H9 (cell line): ENCODE measurements at regions not wholly inside any gene's neighbourhood (a gene's known extent, or its start where the extent isn't known, plus 50 kb on each side); places are given as distances from the start of the nearest gene placed in this dataset.

Experiments
- DNase-seq: peaks from one replicate; pipeline ENCODE4 v3.0.0-alpha.2; 2017
- H2AFZ ChIP-seq: one replicate; pipeline ENCODE4 v1.6.1; 2013; ENCODE audit warnings: mild to moderate bottlenecking, low read length, control low read depth, moderate library complexity
- H2AK5ac ChIP-seq: 2 replicates; pipeline ENCODE4 v1.6.1; 2013; ENCODE audit warnings: low read length, control low read depth, mixed read lengths; ENCODE audit not compliant: insufficient read length
- H2BK120ac ChIP-seq: one replicate; pipeline ENCODE4 v1.6.1; 2013; ENCODE audit warnings: low read depth, mild to moderate bottlenecking, low read length, control low read depth, inconsistent platforms; ENCODE audit not compliant: poor library complexity, severe bottlenecking
- H2BK12ac ChIP-seq: 2 replicates; pipeline ENCODE4 v1.6.1; 2013; ENCODE audit warnings: low read length, control low read depth, mixed read lengths, low read depth; ENCODE audit not compliant: insufficient read length
- H2BK15ac ChIP-seq: 2 replicates; pipeline ENCODE4 v1.6.1; 2013; ENCODE audit warnings: low read depth, low read length, control low read depth
- H2BK20ac ChIP-seq: one replicate; pipeline ENCODE4 v1.6.1; 2013; ENCODE audit warnings: low read depth, mild to moderate bottlenecking, low read length, control low read depth, inconsistent platforms; ENCODE audit not compliant: poor library complexity, severe bottlenecking
- H2BK5ac ChIP-seq: 2 replicates; pipeline ENCODE4 v1.6.1; 2013; ENCODE audit warnings: low read length, control low read depth, mixed read lengths; ENCODE audit not compliant: insufficient read length
- H3K14ac ChIP-seq: 2 replicates; pipeline ENCODE4 v1.6.1; 2013; ENCODE audit warnings: low read length, control low read depth; ENCODE audit not compliant: insufficient read depth
- H3K18ac ChIP-seq: 2 replicates; pipeline ENCODE4 v1.6.1; 2013; ENCODE audit warnings: low read depth, mild to moderate bottlenecking, mixed read lengths, low read length, control low read depth; ENCODE audit not compliant: insufficient read length
- H3K23ac ChIP-seq: 2 replicates; pipeline ENCODE4 v1.6.1; 2013; ENCODE audit warnings: low read length, control low read depth, mixed read lengths, low read depth; ENCODE audit not compliant: insufficient read length
- H3K23me2 ChIP-seq: 2 replicates; pipeline ENCODE4 v1.6.1; 2013; ENCODE audit warnings: low read depth, mild to moderate bottlenecking, mixed read lengths, low read length, control low read depth; ENCODE audit not compliant: insufficient read length, poor library complexity, severe bottlenecking
- H3K27ac ChIP-seq: 2 replicates; pipeline ENCODE4 v1.5.1; 2013; ENCODE audit warnings: low read length, control low read depth, mixed read lengths, low read depth; ENCODE audit not compliant: insufficient read length
- H3K27me3 ChIP-seq: 2 replicates; pipeline ENCODE4 v1.6.1; 2013; ENCODE audit warnings: low read length, control low read depth, inconsistent platforms; ENCODE audit not compliant: insufficient read depth
- H3K4ac ChIP-seq: 2 replicates; pipeline ENCODE4 v1.6.1; 2013; ENCODE audit warnings: low read depth, mild to moderate bottlenecking, control low read depth, inconsistent platforms, low read length, moderate library complexity
- H3K4me1 ChIP-seq: 2 replicates; pipeline ENCODE4 v1.6.1; 2013; ENCODE audit warnings: low read length, control low read depth, inconsistent platforms; ENCODE audit not compliant: insufficient read depth
- H3K4me2 ChIP-seq: 2 replicates; pipeline ENCODE4 v1.6.1; 2013; ENCODE audit warnings: low read length, control low read depth, mixed read lengths; ENCODE audit not compliant: insufficient read length, insufficient read depth
- H3K56ac ChIP-seq: 2 replicates; pipeline ENCODE4 v1.6.1; 2013; ENCODE audit warnings: low read depth, mild to moderate bottlenecking, mixed read lengths, low read length, control low read depth; ENCODE audit not compliant: insufficient read length
- H3K79me1 ChIP-seq: 2 replicates; pipeline ENCODE4 v1.6.1; 2013; ENCODE audit warnings: low read depth, mild to moderate bottlenecking, moderate library complexity, low read length, control low read depth, inconsistent platforms; ENCODE audit not compliant: insufficient read depth, poor library complexity, severe bottlenecking
- H3K79me2 ChIP-seq: 2 replicates; pipeline ENCODE4 v1.6.1; 2013; ENCODE audit warnings: low read length, control low read depth, inconsistent platforms; ENCODE audit not compliant: insufficient read depth
- H3K9ac ChIP-seq: 2 replicates; pipeline ENCODE4 v1.6.1; 2013; ENCODE audit warnings: low read length, control low read depth, mixed read lengths; ENCODE audit not compliant: insufficient read length; ENCODE audit errors: extremely low read depth
- H3K9me3 ChIP-seq: one replicate; pipeline ENCODE4 v1.6.1; 2013; ENCODE audit warnings: low read depth, low read length, inconsistent platforms; ENCODE audit not compliant: control insufficient read depth
- H3T11ph ChIP-seq: one replicate; pipeline ENCODE4 v1.6.1; 2013; ENCODE audit warnings: mild to moderate bottlenecking, low read length, control low read depth, inconsistent platforms
- H4K20me1 ChIP-seq: one replicate; pipeline ENCODE4 v1.6.1; 2013; ENCODE audit not compliant: control insufficient read depth, insufficient read length, insufficient read depth
- H4K5ac ChIP-seq: 2 replicates; pipeline ENCODE4 v1.6.1; 2013; ENCODE audit warnings: low read depth, mild to moderate bottlenecking, mixed read lengths, low read length, control low read depth; ENCODE audit not compliant: insufficient read length
- H4K8ac ChIP-seq: replicated peaks from 2 replicates; pipeline ENCODE4 v1.6.1; 2013; ENCODE audit warnings: low read length, control low read depth, mixed read lengths, low read depth; ENCODE audit not compliant: insufficient read length
- H4K91ac ChIP-seq: 2 replicates; pipeline ENCODE4 v1.6.1; 2013; ENCODE audit warnings: low read depth, mild to moderate bottlenecking, moderate library complexity, mixed read lengths, low read length, control low read depth; ENCODE audit not compliant: insufficient read length
- H3K27ac Mint-ChIP-seq, 3 experiments: 2 replicates in 2 of 3; 3 replicates in 1 of 3; pipeline ENCODE4 v1.8.0; 2020 to 2021; ENCODE audit warnings: mixed read lengths in 3 of 3, mild to moderate bottlenecking in 1 of 3, moderate library complexity in 1 of 3
- H3K27me3 Mint-ChIP-seq: 2 replicates; pipeline ENCODE4 v1.8.0; 2021; ENCODE audit warnings: low read depth, mild to moderate bottlenecking, moderate library complexity, mixed read lengths
- H3K36me3 Mint-ChIP-seq, 3 experiments: 2 replicates in 2 of 3; 3 replicates in 1 of 3; pipeline ENCODE4 v1.8.0; 2020 to 2021; ENCODE audit warnings: low read depth in 3 of 3, mixed read lengths in 3 of 3; ENCODE audit not compliant: insufficient read depth in 1 of 3
- H3K4me1 Mint-ChIP-seq, 2 experiments: 2 replicates each; pipeline ENCODE4 v1.8.0; 2020; ENCODE audit warnings: mixed read lengths in 2 of 2
- H3K4me3 Mint-ChIP-seq, 2 experiments: 2 replicates in 1 of 2; 3 replicates in 1 of 2; pipeline ENCODE4 v1.8.0; 2020 to 2021; ENCODE audit warnings: mild to moderate bottlenecking in 2 of 2, mixed read lengths in 2 of 2, moderate library complexity in 1 of 2
- H3K9me3 Mint-ChIP-seq, 2 experiments: 2 replicates in 1 of 2; 3 replicates in 1 of 2; pipeline ENCODE4 v1.8.0; 2020; ENCODE audit warnings: mild to moderate bottlenecking in 2 of 2, mixed read lengths in 2 of 2, moderate library complexity in 1 of 2
- CTCF ChIP-seq: fragments of 200-600 bp; sonication (generic); conservative IDR thresholded peaks from 3 replicates; pipeline ENCODE4 v1.8.0; 2021; ENCODE audit warnings: antibody characterized with exemption, mild to moderate bottlenecking
- WGBS: extraction: QIAGEN DNeasy Blood & Tissue Kit; methylation state at CpG from one replicate; pipeline ENCODE4 v1.1.7; 2013; ENCODE audit warnings: missing lambda C conversion rate, low lambda C conversion rate, mixed read lengths; ENCODE audit not compliant: insufficient read length; ENCODE audit errors: extremely low coverage; 5-methylcytosine and 5-hydroxymethylcytosine counted together

- H2BK15ac ChIP-seq, result no peak overlapping the region
- no peaks in the 10 kb centered on the region for H4K20me1 ChIP-seq
- no peaks in the 10 kb centered on the region for H3K27me3 Mint-ChIP-seq
- H3T11ph ChIP-seq, result no peak overlapping the region
- no peak overlapping the region for H2BK120ac ChIP-seq
- no peak overlapping the region for H3K27ac Mint-ChIP-seq
- no peak overlapping the region for H3K23ac ChIP-seq
- H3K9ac ChIP-seq, result no peak overlapping the region
- H3K4me1 Mint-ChIP-seq, result no peaks in the 10 kb centered on the region; a peak in 1 of 4 replicates
- no peaks in the 10 kb centered on the region for H3K23me2 ChIP-seq
- no peaks in the 10 kb centered on the region for H3K9me3 Mint-ChIP-seq
- TF ChIP-seq CTCF, result no peak
- no peaks in the 10 kb centered on the region for H3K36me3 Mint-ChIP-seq
- H4K5ac ChIP-seq, result no peak overlapping the region
- H3K79me2 ChIP-seq, result no peaks in the 10 kb centered on the region
- no peaks in the 10 kb centered on the region for H3K79me1 ChIP-seq
- no peak overlapping the region for H3K14ac ChIP-seq
- H3K4me2 ChIP-seq, result no peak overlapping the region
- no peak overlapping the region for H2AK5ac ChIP-seq
- H2BK20ac ChIP-seq, result no peak overlapping the region
- no peak overlapping the region for H3K56ac ChIP-seq
- no peaks in the 10 kb centered on the region for H3K4me1 ChIP-seq
- no CpG with 5 or more reads among the region's 1 CpG for WGBS
- no peak overlapping the region for H2BK12ac ChIP-seq
- H3K27ac ChIP-seq, result no peak overlapping the region
- no peak overlapping the region for H4K8ac ChIP-seq
- no peak overlapping the region for H2BK5ac ChIP-seq
- no peak for DNase-seq
- no peak overlapping the region for H3K4me3 Mint-ChIP-seq
- H4K91ac ChIP-seq, result no peak overlapping the region
- H2AFZ ChIP-seq, result no peak overlapping the region
- H3K27me3 ChIP-seq, result no peaks in the 10 kb centered on the region
- H3K18ac ChIP-seq, result no peak overlapping the region
- no peak overlapping the region for H3K4ac ChIP-seq
- no peaks in the 10 kb centered on the region for H3K9me3 ChIP-seq
These were observed 509.4 kb downstream of the ISL1 start for GRCh38 chr5:51892680-51893079.
